HG03159 (cell line): ENCODE measurements at regions not wholly inside any gene's neighbourhood (a gene's known extent, or its start where the extent isn't known, plus 50 kb on each side); places are given as distances from the start of the nearest gene placed in this dataset.

Source experiments
- ATAC-seq: cut with Tn5 transposase; IDR thresholded peaks from one replicate; pipeline ENCODE4 v1.9.1; 2021; ENCODE audit warnings: mild to moderate bottlenecking, moderate library complexity; ENCODE audit not compliant: unreplicated experiment

DNA sequence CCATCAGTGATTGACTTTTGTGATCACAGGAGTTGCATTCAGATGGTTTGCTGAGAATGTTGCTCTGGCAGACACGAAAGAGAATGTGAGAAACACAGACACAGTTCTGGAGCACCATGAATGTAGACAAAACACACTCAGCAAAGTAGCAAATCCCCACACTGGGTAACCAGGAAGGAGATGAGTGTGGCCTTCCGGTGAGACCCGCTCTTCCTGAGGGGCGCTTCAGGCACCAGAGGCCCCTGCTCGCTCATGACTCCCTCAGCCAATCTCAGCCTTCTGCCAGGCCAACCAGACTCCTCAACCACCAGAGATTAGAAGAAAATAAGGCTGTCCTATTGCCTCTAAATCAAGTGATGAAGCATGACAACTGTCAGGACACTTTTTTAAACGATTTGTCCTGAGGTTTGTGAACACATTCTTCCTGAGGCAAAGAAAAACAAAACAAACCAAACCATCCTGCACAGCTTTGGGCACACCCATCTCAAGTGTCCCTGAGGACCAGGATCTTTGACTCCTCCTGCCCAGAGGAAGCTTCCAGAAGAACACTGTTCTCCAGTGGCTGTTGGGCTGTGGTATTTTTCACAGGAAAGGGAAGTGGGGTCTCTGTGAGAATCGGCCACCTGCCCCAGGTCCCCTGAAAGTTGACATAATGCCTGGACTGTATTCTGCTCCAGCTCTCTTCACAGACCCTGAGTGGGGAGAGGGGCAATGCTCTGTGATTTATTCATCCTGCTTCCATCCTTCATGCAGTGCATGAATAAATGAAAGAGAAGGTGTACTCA is 152.8 kb downstream of the BCL11A start:
- ATAC-seq: no peak

GRCh38 chr2:60394463-60394862 is 159.0 kb downstream of the BCL11A start:
- ATAC-seq: no peak

- ATAC-seq: no peak
Measured at GRCh38 chr2:60391649-60392375, 161.6 kb downstream of the BCL11A start.

- no peak for ATAC-seq
Measured at GRCh38 chr2:60391230-60391629, 162.2 kb downstream of the BCL11A start.

DNA sequence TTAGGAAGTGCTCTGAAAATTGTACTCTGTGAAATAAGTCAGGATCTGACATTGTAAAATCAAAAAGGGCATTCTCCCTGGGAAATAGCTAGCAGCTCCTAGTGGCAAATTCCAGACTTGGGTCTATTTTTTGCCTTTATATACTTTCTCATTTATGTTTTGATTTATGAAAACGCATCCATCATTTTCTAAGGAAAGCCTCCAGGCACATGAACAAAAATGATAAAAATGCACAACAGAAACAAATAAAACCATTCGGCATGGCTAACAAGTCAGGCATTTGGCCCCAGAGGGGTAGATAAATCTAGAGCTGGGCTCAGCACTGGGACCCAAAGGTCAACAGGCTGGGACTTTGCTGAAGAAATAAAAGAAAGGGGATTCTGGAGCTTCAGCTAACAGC is 167.0 kb downstream of the BCL11A start:
- no peak for ATAC-seq

DNA sequence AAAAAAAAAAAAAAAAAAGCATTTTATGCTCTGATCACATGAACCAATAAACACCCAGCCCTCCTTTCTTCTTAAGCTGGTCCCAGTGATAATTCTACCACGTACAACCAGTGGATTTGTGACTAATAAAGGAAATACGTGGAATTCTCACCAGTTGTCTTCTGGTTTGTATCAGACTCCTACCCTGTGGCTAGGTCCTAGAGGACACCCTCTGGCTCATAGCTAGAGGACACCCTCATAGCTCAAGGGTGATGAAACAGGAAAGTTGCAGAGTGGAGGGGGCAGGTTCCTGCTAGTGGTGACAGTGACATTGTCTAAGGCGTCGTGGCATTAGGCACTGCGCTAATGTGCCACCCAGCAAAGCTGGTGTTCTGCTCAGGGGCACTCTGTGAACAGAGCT is 167.8 kb downstream of the BCL11A start:
- no peak for ATAC-seq

- ATAC-seq: no peak
Measured at GRCh38 chr2:60383401-60384143, 169.9 kb downstream of the BCL11A start.

DNA sequence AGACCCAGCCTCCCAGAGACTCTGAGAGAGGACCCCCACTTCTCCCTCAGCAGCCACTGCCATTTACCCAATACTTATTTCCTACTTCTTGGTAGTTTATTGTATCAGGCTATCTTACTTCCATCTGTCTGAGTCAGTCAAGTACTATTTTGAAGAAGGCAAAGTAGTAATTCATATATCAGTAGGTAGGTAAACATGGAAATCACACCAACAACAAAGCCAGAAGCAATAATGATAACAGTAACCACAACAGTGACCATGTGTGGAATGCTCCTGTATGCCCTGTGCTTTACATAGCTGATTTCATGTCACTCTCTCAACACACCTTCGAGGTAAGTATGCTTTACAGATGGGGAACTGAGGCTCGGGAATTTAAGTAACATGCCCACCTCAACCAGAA is 173.0 kb downstream of the BCL11A start:
- ATAC-seq: no peak

DNA sequence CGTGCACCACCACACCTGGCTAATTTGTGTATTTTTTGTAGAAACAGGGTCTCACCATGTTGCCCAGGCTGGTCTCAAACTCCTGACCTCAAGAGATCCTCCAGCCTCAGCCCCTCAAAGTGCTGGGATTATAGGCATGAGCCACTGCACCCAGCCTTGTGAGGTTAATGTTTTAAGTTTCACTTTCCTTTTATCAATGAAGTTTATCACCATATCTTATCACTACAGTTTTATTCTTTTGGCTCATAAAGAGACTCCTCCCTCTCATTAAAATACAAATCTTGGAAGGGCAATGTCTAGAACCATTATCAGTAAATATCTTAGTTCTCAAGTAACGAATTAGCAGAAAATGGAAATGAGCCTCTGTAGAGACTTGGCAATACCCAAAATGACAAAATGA is 173.8 kb downstream of the BCL11A start:
- no peak for ATAC-seq

DNA sequence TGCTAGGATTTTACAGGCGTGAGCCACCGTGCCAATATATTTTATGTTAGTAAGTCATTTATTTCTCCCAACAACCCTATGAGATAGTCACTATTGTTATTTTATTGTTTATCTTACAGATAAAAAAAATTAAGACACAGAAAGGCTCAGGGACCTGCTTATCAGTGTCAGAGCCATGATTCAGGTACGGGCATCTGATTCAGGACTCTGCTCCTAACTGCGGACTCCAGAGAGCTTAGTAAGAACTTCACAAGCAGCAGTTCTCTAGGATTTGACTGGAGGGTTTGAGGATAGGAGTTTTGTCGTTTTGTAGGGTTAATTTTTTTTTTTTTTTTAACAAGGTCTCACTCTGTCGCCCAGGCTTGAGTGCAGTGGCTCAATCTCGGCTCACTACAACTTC is 174.2 kb downstream of the BCL11A start:
- ATAC-seq: no peak

DNA sequence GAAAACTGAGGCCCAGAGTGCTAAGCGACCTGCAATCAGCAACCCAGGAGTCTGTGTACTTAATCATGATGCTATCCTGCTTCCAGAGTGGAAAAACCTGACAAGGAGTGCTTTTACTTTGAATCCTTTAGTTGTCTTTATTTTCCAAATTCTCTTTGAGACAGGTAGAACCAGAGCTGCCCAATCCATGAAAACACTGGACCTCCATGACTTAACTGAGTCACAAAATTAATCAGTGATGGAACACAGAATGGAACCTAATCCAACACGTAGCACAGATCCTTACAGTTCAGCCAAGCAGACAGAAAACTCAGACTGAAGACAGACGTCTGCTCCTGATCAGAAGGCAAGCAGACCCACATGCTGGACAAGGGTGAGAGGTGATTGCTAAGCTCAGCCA is 175.6 kb downstream of the BCL11A start:
- ATAC-seq: no peak

DNA sequence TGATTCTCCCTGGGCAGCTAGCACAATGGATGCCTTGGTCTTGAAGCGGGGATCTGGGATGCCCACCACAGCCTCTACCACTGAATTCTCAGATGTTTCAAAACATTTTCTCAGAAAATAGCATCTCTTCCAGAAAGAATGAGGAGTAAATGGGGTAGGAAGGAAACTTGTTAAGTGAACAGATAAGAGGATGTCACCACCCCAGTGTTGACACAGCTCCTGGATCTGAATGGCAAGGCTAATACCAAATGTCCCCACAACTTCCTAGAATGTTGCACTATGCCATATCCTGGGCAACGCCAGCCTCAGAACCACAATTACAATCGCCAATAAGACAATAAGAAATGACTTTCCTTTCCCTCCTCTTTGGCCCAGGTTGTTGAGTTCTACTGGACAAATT is 177.2 kb downstream of the BCL11A start:
- no peak for ATAC-seq

GRCh38 chr2:60371681-60372080 is 181.8 kb downstream of the BCL11A start:
- no peak for ATAC-seq

DNA sequence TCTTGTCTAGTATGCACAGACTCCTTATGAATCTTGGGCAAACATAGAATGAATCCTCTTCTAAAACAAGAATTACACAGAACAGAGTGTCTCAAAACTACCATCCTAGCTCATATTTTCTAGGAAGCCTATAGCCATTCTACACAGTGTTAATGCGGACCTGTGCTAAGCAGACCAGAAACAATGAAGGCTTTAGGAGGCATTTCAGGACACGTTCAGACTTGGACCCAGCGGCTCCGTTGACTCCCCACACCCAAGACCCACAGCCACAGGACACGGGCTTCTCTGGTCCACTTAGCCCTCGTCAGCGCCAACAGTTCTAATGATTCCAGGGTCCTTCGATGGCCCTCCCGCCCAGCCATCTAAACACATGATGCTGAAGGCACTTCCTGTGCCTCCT is 182.2 kb downstream of the BCL11A start:
- no peak for ATAC-seq

DNA sequence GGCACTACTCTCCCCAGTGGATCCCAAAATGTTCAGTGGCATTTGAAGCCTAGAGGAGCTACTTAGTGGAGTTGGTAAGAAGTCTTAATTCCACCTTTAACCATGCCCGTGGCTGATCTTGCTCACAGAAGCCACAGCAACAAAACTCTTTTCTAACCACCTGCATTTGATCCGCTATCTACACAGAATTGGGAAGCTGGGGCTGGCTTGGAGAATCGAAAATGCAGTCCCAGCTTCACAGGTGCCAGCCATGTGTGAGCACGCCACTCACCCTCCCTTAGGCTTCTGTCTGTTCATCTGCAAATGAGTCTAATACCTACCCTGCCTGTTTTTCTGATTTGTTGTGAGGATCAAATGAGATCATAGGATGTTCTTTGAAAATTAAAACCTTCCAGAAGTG is 182.6 kb downstream of the BCL11A start:
- no peak for ATAC-seq

GRCh38 chr2:60368456-60368855 is 185.0 kb downstream of the BCL11A start:
- ATAC-seq: no peak

- no peak for ATAC-seq
Measured at GRCh38 chr2:60366135-60366712, 187.2 kb downstream of the BCL11A start.

DNA sequence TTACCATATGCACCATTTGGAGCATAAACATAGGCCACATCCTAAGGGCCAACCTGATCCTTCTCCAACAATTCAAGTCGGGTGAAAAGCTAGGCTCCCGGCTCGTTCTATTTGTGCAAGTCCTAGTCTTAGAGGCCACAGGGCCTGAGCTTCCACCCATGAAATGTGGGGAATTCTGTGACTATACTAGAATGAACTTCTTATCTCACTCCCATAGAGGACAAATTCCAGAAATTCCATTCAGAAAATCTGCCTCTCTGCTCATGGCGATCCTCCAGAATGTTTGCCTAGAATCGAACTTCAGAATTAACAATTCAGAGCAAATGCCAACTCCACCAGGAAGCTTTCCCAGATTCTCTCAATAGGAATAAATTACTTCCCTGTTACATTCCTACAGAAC is 187.9 kb downstream of the BCL11A start:
- no peak for ATAC-seq

- ATAC-seq: no peak
Measured at GRCh38 chr2:60364491-60364890, 189.0 kb downstream of the BCL11A start.

- no peak for ATAC-seq
Measured at GRCh38 chr2:60361498-60361897, 192.0 kb downstream of the BCL11A start.

DNA sequence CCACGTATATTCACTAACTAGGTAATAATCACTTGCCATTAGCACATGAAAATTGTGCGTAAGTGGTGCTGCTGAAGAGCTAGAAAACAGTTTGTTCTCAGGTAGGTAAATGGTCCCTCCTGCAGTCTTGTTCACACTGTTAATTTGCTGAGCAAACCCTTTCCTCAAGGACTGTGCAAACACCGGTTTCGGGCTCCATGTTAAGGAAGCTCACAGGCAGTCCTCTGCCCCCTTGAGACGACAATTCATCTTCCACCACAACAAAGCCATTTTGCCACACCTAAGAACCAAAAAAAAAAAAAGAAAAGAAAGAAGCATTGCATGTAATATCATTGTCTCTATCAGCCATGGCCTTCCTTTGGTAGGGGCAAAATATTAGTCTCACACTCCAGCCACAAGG is 193.9 kb downstream of the BCL11A start:
- ATAC-seq: no peak
